Progenitor cell of endocrine pancreas (in vitro differentiated cells): ENCODE measurements at regions not wholly inside any gene's neighbourhood (a gene's known extent, or its start where the extent isn't known, plus 50 kb on each side); places are given as distances from the start of the nearest gene placed in this dataset.

Source experiments
- DNase-seq: peaks from one replicate; pipeline ENCODE4 v3.0.0; 2021; ENCODE audit warnings: low spot score; ENCODE audit not compliant: unreplicated experiment
- H3K27ac Mint-ChIP-seq: 2 replicates; pipeline ENCODE4 v1.8.0; 2021; ENCODE audit warnings: mild to moderate bottlenecking, moderate library complexity, mixed read lengths
- H3K27me3 Mint-ChIP-seq: 2 replicates; pipeline ENCODE4 v1.8.0; 2021; ENCODE audit warnings: mixed read lengths
- H3K36me3 Mint-ChIP-seq: 2 replicates; pipeline ENCODE4 v1.8.0; 2022; ENCODE audit warnings: mixed read lengths; ENCODE audit not compliant: insufficient read depth
- H3K4me1 Mint-ChIP-seq: 2 replicates; pipeline ENCODE4 v1.8.0; 2021; ENCODE audit warnings: low read depth, mixed read lengths
- H3K4me3 Mint-ChIP-seq: 2 replicates; pipeline ENCODE4 v1.8.0; 2021; ENCODE audit warnings: low read depth, mild to moderate bottlenecking, moderate library complexity, mixed read lengths
- H3K9me3 Mint-ChIP-seq: 2 replicates; pipeline ENCODE4 v1.8.0; 2021; ENCODE audit warnings: low read depth, mixed read lengths
- CTCF ChIP-seq: fragments of 200-600 bp; sonication (generic); IDR thresholded peaks from one replicate; pipeline ENCODE4 v1.5.0; 2021; ENCODE audit warnings: antibody characterized with exemption, mild to moderate bottlenecking; ENCODE audit not compliant: unreplicated experiment

GRCh38 chr6:113009682-113010081, 662.6 kb downstream of the RFPL4B start:
- H3K4me3 Mint-ChIP-seq, result no peak overlapping the region
- no peaks in the 10 kb centered on the region for H3K36me3 Mint-ChIP-seq
- no peak overlapping the region for H3K27ac Mint-ChIP-seq

GRCh38 chr6:113010196-113010989, 663.3 kb downstream of the RFPL4B start:
- no peaks in the 10 kb centered on the region for H3K36me3 Mint-ChIP-seq
- H3K27ac Mint-ChIP-seq, result no peak overlapping the region
- no peaks in the 10 kb centered on the region for H3K27me3 Mint-ChIP-seq

More at GRCh38 chr6:113009682-113010081, 662.6 kb downstream of the RFPL4B start:
- Mint-ChIP-seq H3K27me3 (no peaks in the 10 kb centered on the region), H3K4me1 (no peaks in the 10 kb centered on the region), H3K9me3 (no peaks in the 10 kb centered on the region)
- TF ChIP-seq CTCF, result no peak
- DNase-seq, result no peak

GRCh38 chr6:113011389-113011788, 664.3 kb downstream of the RFPL4B start:
- peaks cover 3% of the 10 kb centered on the region for H3K9me3 Mint-ChIP-seq
- no peaks in the 10 kb centered on the region for H3K4me1 Mint-ChIP-seq
- H3K27ac Mint-ChIP-seq, result no peak overlapping the region
- no peaks in the 10 kb centered on the region for H3K36me3 Mint-ChIP-seq
- no peaks in the 10 kb centered on the region for H3K27me3 Mint-ChIP-seq
- no peak for DNase-seq
- no peak overlapping the region for H3K4me3 Mint-ChIP-seq
- TF ChIP-seq CTCF, result no peak

More at GRCh38 chr6:113010196-113010989, 663.3 kb downstream of the RFPL4B start:
- DNase-seq, result no peak
- Mint-ChIP-seq H3K4me3 (no peak overlapping the region), H3K4me1 (no peaks in the 10 kb centered on the region), H3K9me3 (no peaks in the 10 kb centered on the region)
- no peak for TF ChIP-seq CTCF

- Mint-ChIP-seq H3K27ac (no peak overlapping the region), H3K4me3 (no peak overlapping the region), H3K4me1 (no peaks in the 10 kb centered on the region), H3K9me3 (peaks cover 3% of the 10 kb centered on the region), H3K27me3 (no peaks in the 10 kb centered on the region), H3K36me3 (no peaks in the 10 kb centered on the region)
- TF ChIP-seq CTCF, result no peak
- no peak for DNase-seq
These were observed 664.7 kb downstream of the RFPL4B start for GRCh38 chr6:113011801-113012200.

- peaks cover 3% of the 10 kb centered on the region for H3K9me3 Mint-ChIP-seq
- no peak for DNase-seq
- H3K27ac Mint-ChIP-seq, result no peak overlapping the region
- H3K4me1 Mint-ChIP-seq, result no peaks in the 10 kb centered on the region
- H3K27me3 Mint-ChIP-seq, result no peaks in the 10 kb centered on the region
- H3K36me3 Mint-ChIP-seq, result no peaks in the 10 kb centered on the region
- TF ChIP-seq CTCF, result no peak
- no peak overlapping the region for H3K4me3 Mint-ChIP-seq
These were observed 668.1 kb downstream of the RFPL4B start for GRCh38 chr6:113015249-113015648.
